GM18951 (cell line): ENCODE measurements at regions not wholly inside any gene's neighbourhood (a gene's known extent, or its start where the extent isn't known, plus 50 kb on each side); places are given as distances from the start of the nearest gene placed in this dataset.

Experiments used
- POLR2A ChIP-seq: IDR thresholded peaks from 4 replicates; pipeline ENCODE4 v1.6.1; 2011; ENCODE audit warnings: mild to moderate bottlenecking; ENCODE audit not compliant: insufficient read length, insufficient read depth; ENCODE audit errors: extremely low read depth
- in situ Hi-C: fragments of 300-500 bp; cut with MboI; formaldehyde crosslinking; loops from one replicate; pipeline ENCODE4 v1.12.0; 2022; ENCODE audit warnings: low sequenced_read_pairs, mixed read lengths, inconsistent platforms; ENCODE audit not compliant: unreplicated experiment

- in situ Hi-C loops, result no loop called here
Observed at GRCh38 chr3:64353226-64353625, 128.0 kb upstream of the PRICKLE2 start.

DNA sequence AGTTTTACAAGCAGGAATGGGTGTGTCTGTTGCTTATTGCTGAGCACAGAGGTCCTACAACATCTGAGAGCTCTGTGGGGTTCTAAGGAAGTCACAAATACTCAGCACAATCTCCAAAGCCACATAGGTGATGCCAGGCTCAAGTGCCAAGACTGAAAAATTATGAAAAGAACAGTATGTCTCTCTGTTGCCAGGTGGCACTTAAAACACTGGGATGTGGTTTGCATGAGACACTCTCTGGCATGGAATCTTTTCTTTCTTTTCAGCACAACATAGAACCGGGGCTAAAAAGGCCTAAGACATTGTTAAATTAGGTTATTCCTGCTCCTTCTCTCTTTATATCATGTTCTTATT is 127.3 kb upstream of the PRICKLE2 start:
- no peak for TF ChIP-seq POLR2A
- in situ Hi-C loops, result no loop called here

More at GRCh38 chr3:64353226-64353625, 128.0 kb upstream of the PRICKLE2 start:
- no peak for TF ChIP-seq POLR2A

DNA sequence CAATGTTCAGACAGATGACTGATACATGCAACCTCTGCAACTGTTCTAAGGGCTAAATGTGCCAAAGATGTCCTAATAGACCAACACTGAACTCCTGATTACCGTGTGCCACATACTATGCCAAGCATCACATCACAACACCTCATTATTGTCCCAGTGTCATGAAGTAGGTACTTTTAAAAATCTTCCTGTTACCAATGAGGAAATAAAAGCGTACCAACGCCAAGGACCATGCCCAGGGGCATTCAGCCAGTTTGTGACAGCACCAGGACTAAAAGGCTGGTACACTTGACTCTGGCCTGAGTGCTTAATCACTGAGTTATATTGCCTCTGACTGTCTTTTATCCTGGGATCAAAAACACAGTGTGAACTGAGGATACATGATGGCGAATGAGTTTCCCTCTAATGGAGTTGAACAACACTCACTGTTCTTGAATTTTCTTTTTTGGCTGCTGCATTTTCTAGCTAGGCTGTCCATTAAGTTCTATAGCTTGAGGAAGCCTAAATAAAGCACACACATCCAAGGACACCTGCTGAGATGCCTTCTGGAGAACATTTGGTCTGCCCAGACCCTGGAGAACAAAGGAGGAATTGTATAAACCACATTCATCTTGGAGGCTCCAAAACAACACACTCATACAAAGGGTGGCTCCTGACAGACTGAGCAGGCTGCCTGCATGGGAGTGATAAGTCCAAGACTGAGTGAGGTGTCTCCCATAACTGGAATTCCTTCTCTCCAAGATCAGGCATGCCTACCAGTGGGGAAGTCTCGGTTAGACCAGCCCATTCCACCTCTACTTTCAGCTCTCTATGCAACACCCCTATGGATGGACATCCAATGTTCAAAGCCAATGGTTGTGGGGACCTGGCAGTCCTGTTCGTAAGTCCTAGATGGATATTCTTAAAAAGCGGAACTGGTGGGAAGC is 126.7 kb upstream of the PRICKLE2 start:
- in situ Hi-C loops, result no loop called here
- TF ChIP-seq POLR2A, result no peak

DNA sequence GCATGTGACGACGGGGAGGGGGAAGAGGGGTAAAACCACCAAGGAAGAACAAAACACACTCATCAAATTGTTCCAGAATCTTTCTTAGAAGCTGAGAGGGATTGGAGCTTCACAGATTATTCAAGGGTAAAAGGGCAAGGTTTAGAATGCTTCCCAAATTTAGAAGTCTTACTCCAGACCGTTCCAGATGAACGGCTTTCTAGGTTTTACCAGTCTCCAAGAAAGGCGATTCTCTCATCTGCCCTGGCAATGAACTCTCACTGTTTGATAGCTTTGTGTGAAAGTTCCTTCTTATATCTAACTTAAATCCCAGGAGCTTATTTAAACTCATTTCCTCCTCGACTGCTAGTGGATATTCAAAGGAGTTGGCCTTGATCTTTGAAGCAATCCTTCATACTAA is 124.3 kb upstream of the PRICKLE2 start:
- in situ Hi-C loops, result no loop called here
- TF ChIP-seq POLR2A, result no peak

DNA sequence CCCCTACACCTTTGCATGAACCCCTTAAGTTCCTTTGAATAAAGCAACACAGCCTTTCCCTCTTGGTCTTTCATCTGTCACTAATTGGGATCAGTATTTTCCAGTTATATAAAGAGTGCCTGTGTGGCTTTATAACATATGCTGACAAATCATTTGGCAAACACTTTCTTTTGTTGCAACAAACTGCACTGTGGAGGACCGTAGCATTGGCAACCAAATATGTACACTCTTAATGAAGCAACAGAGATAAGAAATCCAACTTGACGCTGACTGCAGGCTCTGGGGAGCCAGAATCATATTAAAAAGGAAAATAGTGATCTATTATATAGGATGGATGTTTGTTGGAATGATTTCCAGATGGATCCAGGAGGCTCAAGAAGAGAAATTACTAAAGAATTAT is 120.1 kb upstream of the PRICKLE2 start:
- in situ Hi-C loops, result no loop called here
- no peak for TF ChIP-seq POLR2A

DNA sequence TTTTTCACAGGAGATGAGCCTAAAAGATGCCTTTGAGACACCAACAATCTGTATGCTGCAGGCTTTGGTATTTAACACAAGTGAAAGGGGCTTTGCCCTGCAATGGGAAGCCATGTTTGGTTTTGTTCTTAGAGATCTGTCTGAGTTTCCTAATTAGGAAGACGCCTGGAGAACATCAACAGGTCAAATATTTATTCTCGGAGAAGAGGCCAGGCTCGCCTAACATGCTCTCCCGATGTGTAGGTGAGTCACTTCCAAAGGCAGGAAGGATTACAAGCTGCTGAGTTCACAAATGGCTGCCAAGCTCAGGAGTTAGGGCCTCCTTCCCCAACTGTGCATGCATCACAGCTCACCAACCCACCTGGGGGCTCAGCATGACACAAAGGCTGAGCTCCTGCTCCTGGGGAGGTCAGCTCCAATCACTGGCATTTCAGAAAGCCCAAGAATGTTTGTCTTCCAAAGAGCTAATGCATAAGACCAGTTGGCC is 119.5 kb upstream of the PRICKLE2 start:
- TF ChIP-seq POLR2A, result no peak
- in situ Hi-C loops, result no loop called here

GRCh38 chr3:64343689-64344430 is 118.6 kb upstream of the PRICKLE2 start:
- in situ Hi-C loops, result no loop called here
- no peak for TF ChIP-seq POLR2A

DNA sequence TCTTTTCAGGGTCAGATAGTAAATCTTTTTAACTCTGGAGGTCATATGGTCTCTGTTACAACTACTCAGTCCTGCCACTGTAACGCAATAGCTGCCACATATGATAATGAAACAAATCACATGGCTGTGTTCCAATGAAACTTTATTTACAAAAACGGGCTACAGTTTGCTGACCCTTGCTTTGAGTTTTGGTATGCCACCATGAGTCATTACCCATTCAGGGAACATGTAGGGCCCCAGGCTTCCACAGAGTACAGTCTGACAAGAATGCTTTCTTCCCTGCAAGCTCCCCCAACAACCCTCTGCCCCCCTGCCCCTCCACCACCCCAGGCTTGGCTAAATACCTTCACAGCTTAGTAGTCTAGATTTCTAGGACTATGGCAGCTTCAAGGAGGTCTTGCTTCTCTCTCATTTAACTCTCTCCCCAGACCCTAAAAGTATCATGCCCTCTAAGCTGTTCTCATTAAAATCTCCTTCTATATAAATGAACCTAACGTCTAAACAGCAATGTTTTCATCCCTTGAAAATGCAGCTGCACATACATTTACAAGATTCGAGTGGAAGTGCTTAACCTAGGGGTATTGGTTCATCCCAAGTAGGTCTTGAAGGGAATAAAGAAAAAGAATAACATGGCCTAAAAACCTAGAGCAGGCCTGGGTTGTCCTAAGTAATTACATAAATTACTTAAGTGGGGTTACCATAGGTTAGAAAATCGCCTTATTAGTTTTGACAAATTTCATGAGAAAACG is 117.8 kb upstream of the PRICKLE2 start:
- TF ChIP-seq POLR2A, result no peak
- in situ Hi-C loops, result no loop called here

- in situ Hi-C loops, result no loop called here
- TF ChIP-seq POLR2A, result no peak
Observed at GRCh38 chr3:64341296-64341695, 116.0 kb upstream of the PRICKLE2 start.

DNA sequence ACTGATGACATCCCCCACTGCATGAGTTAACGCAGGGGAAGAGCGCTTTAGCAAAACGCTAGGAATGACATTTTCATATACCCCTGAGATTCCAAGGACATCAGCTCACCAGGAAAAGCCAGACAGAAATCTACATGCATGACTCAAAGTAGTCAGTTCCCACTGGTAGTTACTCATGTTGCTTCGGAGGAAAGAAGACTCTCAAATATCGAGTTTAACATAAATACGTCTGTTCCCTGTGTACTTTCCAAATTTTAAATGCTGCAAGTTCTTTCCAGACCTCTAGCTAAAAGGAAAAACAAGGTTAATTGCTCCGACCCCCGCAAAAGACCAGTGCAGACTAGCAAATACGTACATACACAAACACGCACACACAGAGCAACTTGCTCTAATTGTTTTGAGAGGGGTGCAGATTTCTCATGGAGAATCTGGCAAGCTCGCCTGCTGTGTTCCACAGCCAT is 115.4 kb upstream of the PRICKLE2 start:
- in situ Hi-C loops, result no loop called here
- TF ChIP-seq POLR2A, result no peak

DNA sequence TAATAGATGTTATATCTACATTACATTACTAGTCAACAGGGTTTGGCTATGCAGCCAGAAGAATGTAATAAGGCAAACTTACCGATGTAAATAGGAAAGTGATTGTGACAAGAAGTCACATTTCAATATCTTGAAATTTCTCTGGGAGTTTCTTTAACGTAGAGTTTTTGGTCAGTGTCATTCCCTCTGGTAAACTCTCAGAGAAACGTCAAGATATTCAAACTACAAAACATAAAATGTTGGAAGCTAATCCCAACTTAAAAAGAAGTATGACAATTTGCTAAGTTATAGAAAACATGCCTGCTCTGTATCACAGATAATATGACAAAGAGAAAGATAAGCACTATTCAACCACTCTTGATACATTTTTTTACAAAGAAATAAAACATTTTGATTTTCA is 111.2 kb upstream of the PRICKLE2 start:
- in situ Hi-C loops, result no loop called here
- no peak for TF ChIP-seq POLR2A

DNA sequence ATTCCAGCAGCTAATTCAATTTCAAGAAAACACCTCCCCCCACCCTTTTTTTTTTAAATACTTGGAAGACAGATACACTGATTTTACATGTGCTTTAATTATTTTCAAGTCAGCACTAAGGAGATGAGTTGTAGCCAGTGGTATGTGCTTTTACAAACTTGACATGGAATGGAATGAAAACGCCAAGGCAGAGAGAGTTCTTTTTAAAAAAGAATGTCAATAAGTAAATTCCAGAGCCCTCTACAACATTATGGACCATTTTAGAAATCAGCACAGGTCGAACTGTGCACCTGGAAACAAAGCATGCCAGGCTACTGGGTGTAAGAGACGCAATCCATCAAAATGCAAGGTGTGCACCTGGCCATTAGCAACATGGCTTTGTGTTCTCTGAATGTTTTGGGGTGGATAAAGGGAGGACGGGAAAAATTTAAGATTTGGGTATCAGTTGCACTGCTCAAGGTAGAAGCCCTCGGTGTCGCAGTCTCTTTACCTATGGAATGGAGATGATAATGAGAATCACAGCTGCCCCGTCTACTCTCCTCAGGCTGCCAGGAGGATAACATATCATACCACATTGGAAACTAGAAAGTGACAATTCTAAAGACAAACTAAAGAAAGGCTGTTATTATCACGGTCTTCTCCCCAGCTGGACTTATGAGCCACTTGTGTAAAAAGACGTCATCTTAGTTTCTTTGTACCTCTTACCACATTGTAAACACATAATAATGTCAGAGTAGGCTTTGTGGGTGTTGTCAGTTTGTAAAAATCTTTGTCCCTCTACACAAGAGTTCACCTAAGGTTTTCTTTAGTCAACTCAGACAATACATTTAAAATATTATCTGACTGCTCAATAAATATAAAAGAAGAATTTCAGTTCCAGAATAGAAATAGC is 107.4 kb upstream of the PRICKLE2 start:
- TF ChIP-seq POLR2A, result no peak
- in situ Hi-C loops, result no loop called here
